DOHH2 (cell line): ENCODE measurements at regions not wholly inside any gene's neighbourhood (a gene's known extent, or its start where the extent isn't known, plus 50 kb on each side); places are given as distances from the start of the nearest gene placed in this dataset.

Experiments
- H3F3A ChIP-seq: fragments of 200-600 bp; sonication (generic), shearing (Covaris generic); 2 replicates; pipeline ENCODE4 v1.6.0; 2016; ENCODE audit warnings: antibody characterized with exemption, mild to moderate bottlenecking; ENCODE audit not compliant: control insufficient read depth, insufficient read depth
- H3K27ac ChIP-seq: fragments of 200-600 bp; sonication (generic); 2 replicates; pipeline ENCODE4 v1.5.1; 2014; ENCODE audit warnings: low read depth, mild to moderate bottlenecking, low read length, moderate library complexity
- H3K27me3 ChIP-seq: fragments of 200-600 bp; sonication (generic); 2 replicates; pipeline ENCODE4 v1.6.1; 2014; ENCODE audit warnings: mild to moderate bottlenecking, low read length, mixed read lengths; ENCODE audit not compliant: control insufficient read depth
- H3K36me3 ChIP-seq: fragments of 200-600 bp; sonication (generic); 2 replicates; pipeline ENCODE4 v1.6.1; 2014; ENCODE audit warnings: mild to moderate bottlenecking, low read length, moderate library complexity, mixed read lengths; ENCODE audit not compliant: control insufficient read depth
- H3K4me1 ChIP-seq: fragments of 200-600 bp; sonication (generic); 2 replicates; pipeline ENCODE4 v1.6.1; 2014; ENCODE audit warnings: mild to moderate bottlenecking, low read length, mixed read lengths; ENCODE audit not compliant: control insufficient read depth
- H3K4me2 ChIP-seq: fragments of 200-600 bp; sonication (generic); 2 replicates; pipeline ENCODE4 v1.6.0; 2014; ENCODE audit warnings: mild to moderate bottlenecking, low read length, moderate library complexity
- H3K4me3 ChIP-seq: fragments of 200-600 bp; sonication (generic); 2 replicates; pipeline ENCODE4 v1.5.1; 2014; ENCODE audit warnings: mild to moderate bottlenecking, low read length, mixed read lengths
- H3K79me2 ChIP-seq: fragments of 200-600 bp; sonication (generic); 2 replicates; pipeline ENCODE4 v1.6.1; 2014; ENCODE audit warnings: mild to moderate bottlenecking, low read length, mixed read lengths; ENCODE audit not compliant: control insufficient read depth
- H3K9me2 ChIP-seq: fragments of 200-600 bp; sonication (generic); replicated peaks from 2 replicates; pipeline ENCODE4 v1.6.1; 2014; ENCODE audit warnings: mild to moderate bottlenecking, low read length, mixed read lengths; ENCODE audit not compliant: control insufficient read depth
- H3K9me3 ChIP-seq: fragments of 200-600 bp; sonication (generic); 2 replicates; pipeline ENCODE4 v1.6.1; 2014; ENCODE audit warnings: antibody characterized with exemption, low read length, mixed read lengths; ENCODE audit not compliant: control insufficient read depth, insufficient read depth
- H4K20me1 ChIP-seq: fragments of 200-600 bp; sonication (generic); 2 replicates; pipeline ENCODE4 v1.6.0; 2014; ENCODE audit warnings: low read depth, mild to moderate bottlenecking, antibody characterized with exemption, low read length, moderate library complexity; ENCODE audit not compliant: control insufficient read depth, insufficient read depth
- CTCF ChIP-seq: fragments of 200-600 bp; sonication (generic); IDR thresholded peaks from one replicate; pipeline ENCODE4 v1.5.1; 2014; ENCODE audit warnings: antibody characterized with exemption, mild to moderate bottlenecking, low read depth, low read length; ENCODE audit not compliant: poor library complexity, severe bottlenecking
- EZH2phosphoT487 ChIP-seq: fragments of 200-600 bp; sonication (generic); IDR thresholded peaks from 2 replicates; pipeline ENCODE4 v1.6.1; 2017; ENCODE audit warnings: borderline replicate concordance, mild to moderate bottlenecking, antibody characterized with exemption, low read length, moderate library complexity, mixed read lengths

GRCh38 chr18:27709344-27709743 lies 467.6 kb downstream of the CDH2 start:
- Histone ChIP-seq H3K4me3 (no peak overlapping the region), H4K20me1 (no peaks in the 10 kb centered on the region), H3K9me2 (no peaks in the 10 kb centered on the region), H3K36me3 (no peaks in the 10 kb centered on the region), H3K9me3 (no peaks in the 10 kb centered on the region), H3K79me2 (no peaks in the 10 kb centered on the region), H3K4me1 (no peaks in the 10 kb centered on the region), H3K27ac (no peak overlapping the region), H3K4me2 (no peak overlapping the region), H3K27me3 (no peaks in the 10 kb centered on the region), H3F3A (no peaks in the 10 kb centered on the region)
- no peak for TF ChIP-seq EZH2phosphoT487

- H3K4me2 ChIP-seq = no peak overlapping the region
- no peaks in the 10 kb centered on the region for H4K20me1 ChIP-seq
- no peak overlapping the region for H3K27ac ChIP-seq
- no peaks in the 10 kb centered on the region for H3K9me3 ChIP-seq
- H3K36me3 ChIP-seq = no peaks in the 10 kb centered on the region
- no peaks in the 10 kb centered on the region for H3F3A ChIP-seq
- TF ChIP-seq EZH2phosphoT487 = no peak
- no peak for TF ChIP-seq CTCF
- H3K79me2 ChIP-seq = no peaks in the 10 kb centered on the region
- no peaks in the 10 kb centered on the region for H3K4me1 ChIP-seq
- no peaks in the 10 kb centered on the region for H3K9me2 ChIP-seq
- no peaks in the 10 kb centered on the region for H3K27me3 ChIP-seq
- no peak overlapping the region for H3K4me3 ChIP-seq
These were observed 469.7 kb downstream of the CDH2 start for GRCh38 chr18:27707201-27707600.

- no peaks in the 10 kb centered on the region for H4K20me1 ChIP-seq
- no peaks in the 10 kb centered on the region for H3K9me3 ChIP-seq
- no peaks in the 10 kb centered on the region for H3F3A ChIP-seq
- no peaks in the 10 kb centered on the region for H3K36me3 ChIP-seq
- no peak overlapping the region for H3K4me2 ChIP-seq
- TF ChIP-seq CTCF = no peak
- TF ChIP-seq EZH2phosphoT487 = no peak
- no peaks in the 10 kb centered on the region for H3K79me2 ChIP-seq
- H3K4me3 ChIP-seq = no peak overlapping the region
- no peak overlapping the region for H3K27ac ChIP-seq
- no peaks in the 10 kb centered on the region for H3K9me2 ChIP-seq
- no peaks in the 10 kb centered on the region for H3K4me1 ChIP-seq
- H3K27me3 ChIP-seq = no peaks in the 10 kb centered on the region
These were observed 472.1 kb downstream of the CDH2 start for GRCh38 chr18:27704736-27705361.

GRCh38 chr18:27699137-27699536 lies 477.8 kb downstream of the CDH2 start:
- Histone ChIP-seq H3K36me3 (no peaks in the 10 kb centered on the region), H3K79me2 (no peaks in the 10 kb centered on the region), H3K27ac (no peak overlapping the region), H3K4me2 (no peak overlapping the region), H3F3A (no peaks in the 10 kb centered on the region), H3K4me1 (no peaks in the 10 kb centered on the region), H3K9me2 (no peaks in the 10 kb centered on the region), H3K4me3 (no peak overlapping the region), H3K9me3 (no peaks in the 10 kb centered on the region), H3K27me3 (no peaks in the 10 kb centered on the region), H4K20me1 (no peaks in the 10 kb centered on the region)
- TF ChIP-seq CTCF (no peak), EZH2phosphoT487 (no peak)
